ENCODE measurements at regions not wholly inside any gene's neighbourhood (a gene's known extent, or its start where the extent isn't known, plus 50 kb on each side); places are given as distances from the start of the nearest gene placed in this dataset.

DNA sequence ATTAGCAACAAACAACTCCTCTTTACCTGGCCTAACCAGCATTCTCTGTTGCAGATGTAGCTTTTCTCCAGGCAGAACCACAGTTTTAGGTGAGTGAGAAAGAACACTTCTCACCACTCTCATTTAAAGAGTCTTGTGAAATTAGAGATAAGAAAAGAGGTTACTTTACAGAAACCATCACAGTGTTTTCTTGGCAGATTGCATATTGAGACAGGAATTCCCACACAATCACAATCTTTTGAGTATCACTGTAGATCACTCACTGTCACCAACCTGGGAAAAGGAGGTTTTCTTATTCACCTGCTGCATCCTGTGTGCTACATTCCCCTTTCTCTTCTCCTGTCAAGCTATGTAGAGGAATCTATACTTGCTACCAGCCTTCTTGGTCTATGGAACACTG lies 574.6 kb downstream of the SLC4A3 start:
- no peak for DNase-seq (ENCODE audit: insufficient read length, low spot score)
- TF ChIP-seq, protein P1, sequence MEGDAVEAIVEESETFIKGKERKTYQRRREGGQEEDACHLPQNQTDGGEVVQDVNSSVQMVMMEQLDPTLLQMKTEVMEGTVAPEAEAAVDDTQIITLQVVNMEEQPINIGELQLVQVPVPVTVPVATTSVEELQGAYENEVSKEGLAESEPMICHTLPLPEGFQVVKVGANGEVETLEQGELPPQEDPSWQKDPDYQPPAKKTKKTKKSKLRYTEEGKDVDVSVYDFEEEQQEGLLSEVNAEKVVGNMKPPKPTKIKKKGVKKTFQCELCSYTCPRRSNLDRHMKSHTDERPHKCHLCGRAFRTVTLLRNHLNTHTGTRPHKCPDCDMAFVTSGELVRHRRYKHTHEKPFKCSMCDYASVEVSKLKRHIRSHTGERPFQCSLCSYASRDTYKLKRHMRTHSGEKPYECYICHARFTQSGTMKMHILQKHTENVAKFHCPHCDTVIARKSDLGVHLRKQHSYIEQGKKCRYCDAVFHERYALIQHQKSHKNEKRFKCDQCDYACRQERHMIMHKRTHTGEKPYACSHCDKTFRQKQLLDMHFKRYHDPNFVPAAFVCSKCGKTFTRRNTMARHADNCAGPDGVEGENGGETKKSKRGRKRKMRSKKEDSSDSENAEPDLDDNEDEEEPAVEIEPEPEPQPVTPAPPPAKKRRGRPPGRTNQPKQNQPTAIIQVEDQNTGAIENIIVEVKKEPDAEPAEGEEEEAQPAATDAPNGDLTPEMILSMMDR (IDR thresholded peaks at IDR 0.05; ENCODE audit: insufficient read depth, missing control alignments): no peak
- FAIRE-seq: no peak

- TF ChIP-seq, protein P1 (IDR thresholded peaks at IDR 0.05; ENCODE audit: insufficient read depth, missing control alignments): no peak
- DNase-seq (ENCODE audit: insufficient read length, low spot score) (no peak), FAIRE-seq (no peak)
Observed at GRCh38 chr2:220209093-220209492, 581.7 kb downstream of the SLC4A3 start.

- no peak for FAIRE-seq
- TF ChIP-seq, protein P1 (IDR thresholded peaks at IDR 0.05; ENCODE audit: insufficient read depth, missing control alignments): no peak
- DNase-seq (ENCODE audit: insufficient read length, low spot score): no peak
Observed at GRCh38 chr2:220209751-220210150, 582.3 kb downstream of the SLC4A3 start.

DNA sequence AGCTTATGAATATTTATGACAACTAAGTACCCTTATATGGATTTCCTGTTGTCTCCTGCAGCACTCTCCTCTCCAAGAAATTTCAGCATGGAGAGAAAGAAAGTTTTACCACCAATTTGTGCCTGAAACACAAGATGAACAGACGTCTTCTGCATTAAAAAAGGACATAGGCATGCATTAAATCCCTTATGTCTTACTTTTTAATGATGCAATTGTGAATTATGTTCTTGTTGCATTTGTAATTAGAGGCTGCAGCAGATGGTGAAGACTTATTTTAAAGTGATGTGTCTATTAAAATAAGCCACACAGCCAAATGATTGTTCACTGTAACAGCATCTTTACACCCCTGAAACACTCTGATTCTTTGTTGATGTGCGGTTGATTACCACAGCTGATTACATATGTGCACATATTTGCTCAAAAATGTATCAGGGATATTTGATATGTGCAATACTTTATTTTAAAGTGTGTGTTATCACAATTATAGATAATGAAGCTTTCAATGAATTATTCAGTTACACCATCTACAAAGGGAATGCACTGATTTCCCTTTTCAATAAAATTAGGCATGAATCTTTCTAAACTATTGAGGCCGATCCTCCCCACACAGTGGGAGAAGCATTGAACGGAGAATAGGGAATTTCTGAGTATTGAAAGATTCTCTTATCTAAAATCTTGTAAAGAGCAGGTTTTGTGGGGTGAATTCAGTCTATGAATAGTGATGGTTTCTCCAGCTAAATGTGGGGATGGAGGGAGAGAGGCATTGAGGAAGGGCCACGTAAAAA lies 585.1 kb downstream of the SLC4A3 start:
- TF ChIP-seq, protein P1 (IDR thresholded peaks at IDR 0.05; ENCODE audit: insufficient read depth, missing control alignments): no peak
- DNase-seq (ENCODE audit: insufficient read length, low spot score): no peak

DNA sequence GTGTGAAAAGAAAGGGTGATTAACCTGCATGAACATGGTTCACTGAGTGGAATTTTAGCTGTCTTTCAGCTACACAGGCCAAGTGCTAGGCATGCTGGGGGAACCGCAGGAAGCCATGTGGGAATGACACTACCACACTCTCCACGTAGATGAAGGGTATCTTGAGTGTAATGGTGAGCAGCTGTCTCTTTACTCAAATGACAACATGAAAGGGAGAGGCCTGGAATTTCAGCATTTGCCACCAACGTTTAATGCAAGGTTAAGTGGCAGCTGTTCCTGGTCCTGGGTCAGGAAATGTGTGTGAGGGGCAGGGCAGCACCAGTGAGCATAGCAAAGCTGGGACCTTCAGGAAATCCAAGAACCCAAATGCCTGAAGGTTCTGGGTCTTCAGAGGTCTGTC lies 588.4 kb downstream of the SLC4A3 start:
- TF ChIP-seq, protein P1 (IDR thresholded peaks at IDR 0.05; ENCODE audit: insufficient read depth, missing control alignments): no peak
- DNase-seq (ENCODE audit: insufficient read length, low spot score): no peak
- FAIRE-seq: no peak

More for the DNA sequence above, 585.1 kb downstream of the SLC4A3 start:
- peak; percentile 25 for FAIRE-seq

DNA sequence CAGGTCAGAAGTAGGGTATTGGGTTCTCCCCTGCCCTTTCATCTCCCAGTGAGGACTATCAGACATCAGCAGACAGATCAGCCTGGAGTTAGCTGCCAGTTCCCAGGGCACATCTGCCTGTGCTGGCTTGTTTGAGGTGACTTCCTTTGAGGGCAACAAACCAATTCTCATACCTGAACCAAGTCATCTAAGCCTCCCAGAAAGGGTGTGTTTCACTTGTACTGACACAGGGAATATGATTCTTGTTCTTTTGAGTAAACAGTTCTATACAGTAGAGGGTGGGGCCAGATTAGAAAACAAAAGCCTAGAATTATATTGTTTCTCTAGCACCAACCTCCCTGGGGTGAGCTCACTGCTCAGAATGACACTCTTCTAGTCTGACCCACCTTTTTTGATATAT lies 591.9 kb downstream of the SLC4A3 start:
- no peak for FAIRE-seq

DNA sequence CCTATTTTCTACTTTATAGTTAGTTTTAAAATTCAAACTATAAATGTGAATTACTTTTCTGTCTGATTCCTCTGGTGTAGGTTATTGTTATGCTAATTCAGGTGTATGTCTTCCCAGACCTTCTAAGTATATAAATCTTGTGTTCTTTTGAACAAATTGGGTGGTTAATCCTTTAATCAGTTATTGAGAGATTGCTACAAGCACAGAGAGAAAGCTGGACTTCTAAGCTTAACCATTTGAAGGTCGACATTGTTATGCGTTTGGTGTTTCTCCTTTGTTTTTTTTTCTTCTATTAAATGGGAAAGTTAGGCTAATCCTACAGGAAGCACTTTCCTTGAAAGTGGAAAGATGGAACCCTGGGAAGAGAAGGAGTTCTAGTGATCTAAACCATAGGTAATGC lies 592.6 kb downstream of the SLC4A3 start:
- no peak for DNase-seq (ENCODE audit: insufficient read length, low spot score)
- TF ChIP-seq, protein P1 (IDR thresholded peaks at IDR 0.05; ENCODE audit: insufficient read depth, missing control alignments): no peak
- FAIRE-seq: peak; percentile 76

More for the DNA sequence above, 591.9 kb downstream of the SLC4A3 start:
- no peak for DNase-seq (ENCODE audit: insufficient read length, low spot score)
- TF ChIP-seq, protein P1 (IDR thresholded peaks at IDR 0.05; ENCODE audit: insufficient read depth, missing control alignments): no peak
